Suprapubic skin (tissue), 4 donors: ENCODE measurements at regions not wholly inside any gene's neighbourhood (a gene's known extent, or its start where the extent isn't known, plus 50 kb on each side); places are given as distances from the start of the nearest gene placed in this dataset.

Experiments used
- CTCF ChIP-seq, 2 donors: fragments of 200-600 bp in 1 of 2; fragments of 450-650 bp in 1 of 2; sonication (generic) in 1 of 2; IDR thresholded peaks; one replicate each; pipeline ENCODE4 v1.5.1; 2016 to 2019; ENCODE audit warnings: antibody characterized with exemption in 2 of 2, mild to moderate bottlenecking in 1 of 2, moderate library complexity in 1 of 2
- EP300 ChIP-seq: sonication (generic); formaldehyde crosslinking; IDR thresholded peaks from one replicate; pipeline ENCODE4 v1.6.1; 2017; ENCODE audit warnings: antibody characterized with exemption
- POLR2A ChIP-seq, 2 donors: fragments of 450-650 bp; IDR thresholded peaks; one replicate each; pipeline ENCODE4 v1.6.1; 2017; ENCODE audit warnings: antibody characterized with exemption in 2 of 2, mild to moderate bottlenecking in 2 of 2, moderate library complexity in 2 of 2
- POLR2AphosphoS5 ChIP-seq, 3 donors: sonication (generic); formaldehyde crosslinking; IDR thresholded peaks; one replicate each; pipeline ENCODE4 v1.6.1; 2017; ENCODE audit warnings: antibody characterized with exemption in 3 of 3

DNA sequence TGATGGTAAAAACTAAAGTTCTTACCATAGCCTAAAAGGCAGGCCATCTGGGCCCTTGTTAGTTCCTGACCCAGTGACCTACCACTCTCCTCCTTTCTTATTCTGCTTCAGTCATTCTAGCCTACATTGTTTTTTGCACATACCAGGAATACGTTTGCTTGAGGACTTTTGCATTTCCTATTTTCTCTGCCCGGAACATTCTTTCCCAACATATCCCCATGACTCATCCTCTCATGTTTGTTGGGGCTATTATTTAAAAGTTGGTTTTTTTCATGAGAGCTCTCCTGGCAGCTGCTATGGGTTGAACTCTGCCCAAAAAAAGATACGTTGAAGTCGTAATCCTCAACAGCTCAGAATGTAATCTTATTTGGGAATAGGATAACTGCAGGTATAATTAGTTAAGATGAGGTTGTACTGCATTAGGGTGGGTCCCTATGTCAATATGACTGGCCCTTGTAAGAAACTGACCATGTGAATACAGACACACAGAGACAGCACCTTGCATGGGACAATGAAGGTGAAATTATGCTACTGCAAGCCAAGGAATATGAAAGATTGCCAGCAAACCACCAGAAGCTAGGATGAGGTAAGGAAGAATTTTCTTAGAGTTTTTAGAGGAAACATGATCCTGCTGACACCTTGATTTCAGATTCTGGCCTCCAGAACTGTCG, 138.3 kb upstream of the PDHA2 start:
- TF ChIP-seq EP300 (no peak), CTCF (IDR thresholded peaks at IDR 0.05) (no peak), POLR2AphosphoS5 (IDR thresholded peaks at IDR 0.05) (no peak), POLR2A (IDR thresholded peaks at IDR 0.05) (no peak)
